Calu3 (cell line): ENCODE measurements at regions not wholly inside any gene's neighbourhood (a gene's known extent, or its start where the extent isn't known, plus 50 kb on each side); places are given as distances from the start of the nearest gene placed in this dataset.

ENCODE experiments used
- BruUV-seq: library from RNA; stranded (reverse); fragments of 400-500 nt; replicated peaks from 2 replicates; lab custom pipeline; 2021; lab: Mats Ljungman, UMichigan
- CTCF ChIA-PET: fragments of 300-600 bp; sonication (Branson Sonifier 250); formaldehyde crosslinking; loops from one replicate; lab custom pipeline; 2022; ENCODE audit warnings: antibody characterized with exemption; lab: Charles Lee
- DNase-seq: peaks from one replicate; pipeline ENCODE4 v3.0.0; 2022
- H3K27ac Mint-ChIP-seq: one replicate; pipeline ENCODE4 v1.8.0; 2022; ENCODE audit warnings: mixed read lengths; ENCODE audit not compliant: unreplicated experiment
- H3K27me3 Mint-ChIP-seq: one replicate; pipeline ENCODE4 v1.8.0; 2022; ENCODE audit warnings: mixed read lengths; ENCODE audit not compliant: unreplicated experiment
- H3K36me3 Mint-ChIP-seq: one replicate; pipeline ENCODE4 v1.8.0; 2022; ENCODE audit warnings: mild to moderate bottlenecking, moderate library complexity, mixed read lengths; ENCODE audit not compliant: insufficient read depth, unreplicated experiment
- H3K4me1 Mint-ChIP-seq: one replicate; pipeline ENCODE4 v1.8.0; 2022; ENCODE audit warnings: mild to moderate bottlenecking, low read depth, mixed read lengths; ENCODE audit not compliant: unreplicated experiment
- H3K4me3 Mint-ChIP-seq: one replicate; pipeline ENCODE4 v1.8.0; 2022; ENCODE audit warnings: mild to moderate bottlenecking, low read depth, moderate library complexity, mixed read lengths; ENCODE audit not compliant: unreplicated experiment
- H3K9me3 Mint-ChIP-seq: one replicate; pipeline ENCODE4 v1.8.0; 2022; ENCODE audit warnings: low read depth, mixed read lengths; ENCODE audit not compliant: unreplicated experiment
- intact Hi-C: fragments of 100-400 bp; cut with micrococcal nuclease; formaldehyde crosslinking; loops from one replicate; pipeline ENCODE4 v1.10.0; 2022; ENCODE audit not compliant: unreplicated experiment
- TF ChIP-seq, protein P1 (sequence below): fragments of 200-600 bp; IDR thresholded peaks from one replicate; pipeline ENCODE4 v1.8.0; 2022; ENCODE audit warnings: antibody characterized with exemption; ENCODE audit not compliant: unreplicated experiment

DNA sequence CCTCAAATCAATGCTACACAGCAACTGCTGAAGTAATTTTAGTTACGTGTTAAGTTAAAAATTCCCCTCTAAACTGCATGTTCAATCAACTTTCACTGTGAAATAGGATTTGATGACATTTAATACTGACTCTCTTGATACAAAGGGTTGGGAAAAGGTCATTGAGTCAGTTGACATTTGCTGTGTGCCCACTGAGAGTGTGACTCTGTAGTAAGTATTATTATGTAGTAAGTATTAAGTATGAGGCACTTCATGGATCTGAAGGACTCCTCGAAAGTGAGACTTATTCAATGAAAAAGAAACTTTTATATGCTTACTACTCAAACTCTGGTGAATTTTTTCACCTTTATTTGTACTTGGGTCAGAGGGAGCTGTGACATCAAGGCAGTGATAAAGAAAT is 83.1 kb upstream of the S1PR1 start:
- Mint-ChIP-seq H3K36me3 (no peaks in the 10 kb centered on the region), H3K27ac (no peak overlapping the region), H3K27me3 (no peaks in the 10 kb centered on the region), H3K4me1 (peaks cover 8% of the 10 kb centered on the region), H3K9me3 (no peaks in the 10 kb centered on the region), H3K4me3 (no peak overlapping the region)
- BruUV-seq, result no TSS peak
- TF ChIP-seq, protein P1, sequence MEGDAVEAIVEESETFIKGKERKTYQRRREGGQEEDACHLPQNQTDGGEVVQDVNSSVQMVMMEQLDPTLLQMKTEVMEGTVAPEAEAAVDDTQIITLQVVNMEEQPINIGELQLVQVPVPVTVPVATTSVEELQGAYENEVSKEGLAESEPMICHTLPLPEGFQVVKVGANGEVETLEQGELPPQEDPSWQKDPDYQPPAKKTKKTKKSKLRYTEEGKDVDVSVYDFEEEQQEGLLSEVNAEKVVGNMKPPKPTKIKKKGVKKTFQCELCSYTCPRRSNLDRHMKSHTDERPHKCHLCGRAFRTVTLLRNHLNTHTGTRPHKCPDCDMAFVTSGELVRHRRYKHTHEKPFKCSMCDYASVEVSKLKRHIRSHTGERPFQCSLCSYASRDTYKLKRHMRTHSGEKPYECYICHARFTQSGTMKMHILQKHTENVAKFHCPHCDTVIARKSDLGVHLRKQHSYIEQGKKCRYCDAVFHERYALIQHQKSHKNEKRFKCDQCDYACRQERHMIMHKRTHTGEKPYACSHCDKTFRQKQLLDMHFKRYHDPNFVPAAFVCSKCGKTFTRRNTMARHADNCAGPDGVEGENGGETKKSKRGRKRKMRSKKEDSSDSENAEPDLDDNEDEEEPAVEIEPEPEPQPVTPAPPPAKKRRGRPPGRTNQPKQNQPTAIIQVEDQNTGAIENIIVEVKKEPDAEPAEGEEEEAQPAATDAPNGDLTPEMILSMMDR, result no peak
- CTCF ChIA-PET, result no interaction called here
- intact Hi-C loops, result loop anchor here (10.0 kb wide), 1 partner anchor 59 kb away; no protein-coding TSS in a partner anchor
- DNase-seq, result no peak

GRCh38 chr1:101152633-101153032 is 84.2 kb upstream of the S1PR1 start:
- Mint-ChIP-seq H3K36me3 (no peaks in the 10 kb centered on the region), H3K4me3 (no peak overlapping the region), H3K27me3 (no peaks in the 10 kb centered on the region), H3K27ac (no peak overlapping the region), H3K9me3 (no peaks in the 10 kb centered on the region), H3K4me1 (peaks cover 8% of the 10 kb centered on the region)
- TF ChIP-seq, protein P1, result no peak
- DNase-seq, result no peak
- CTCF ChIA-PET, result no interaction called here
- BruUV-seq, result no TSS peak
- intact Hi-C loops, result loop anchor here (10.0 kb wide), 1 partner anchor 58 kb away; no protein-coding TSS in a partner anchor

- H3K36me3 Mint-ChIP-seq, result no peaks in the 10 kb centered on the region
- CTCF ChIA-PET, result no interaction called here
Measured at GRCh38 chr1:101151286-101151685, 85.5 kb upstream of the S1PR1 start.

DNA sequence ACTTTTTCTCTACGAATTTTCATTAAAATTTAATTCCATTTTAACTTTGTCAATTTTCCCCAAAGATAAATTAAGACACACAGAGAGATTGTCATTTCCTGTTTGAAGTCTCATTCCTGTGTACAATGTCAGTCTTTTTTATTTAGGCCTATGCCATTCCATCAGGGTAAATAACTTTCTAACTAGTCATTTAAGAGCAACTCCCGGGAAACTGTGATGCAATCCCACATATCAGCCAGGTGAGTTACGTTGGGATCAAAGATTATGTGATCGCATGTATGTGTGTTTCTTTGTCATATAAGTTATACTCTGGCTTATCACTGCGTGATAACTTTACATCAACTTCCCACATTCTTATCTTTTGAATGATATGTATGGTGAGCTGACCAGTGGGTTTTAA is 86.1 kb upstream of the S1PR1 start:
- Mint-ChIP-seq H3K9me3 (no peaks in the 10 kb centered on the region), H3K36me3 (no peaks in the 10 kb centered on the region), H3K27me3 (no peaks in the 10 kb centered on the region), H3K4me1 (peaks cover 8% of the 10 kb centered on the region), H3K27ac (no peak overlapping the region), H3K4me3 (no peak overlapping the region)
- no TSS peak for BruUV-seq
- DNase-seq, result no peak
- TF ChIP-seq, protein P1, result no peak
- intact Hi-C loops, result loop anchor here (10.0 kb wide), 1 partner anchor 56 kb away; no protein-coding TSS in a partner anchor
- CTCF ChIA-PET, result no interaction called here

More at GRCh38 chr1:101151286-101151685, 85.5 kb upstream of the S1PR1 start:
- no peak overlapping the region for H3K27ac Mint-ChIP-seq
- TF ChIP-seq, protein P1, result no peak
- H3K4me1 Mint-ChIP-seq, result peaks cover 8% of the 10 kb centered on the region
- no peaks in the 10 kb centered on the region for H3K27me3 Mint-ChIP-seq
- no peak overlapping the region for H3K4me3 Mint-ChIP-seq
- DNase-seq, result no peak
- no peaks in the 10 kb centered on the region for H3K9me3 Mint-ChIP-seq
- intact Hi-C loops, result loop anchor here (10.0 kb wide), 1 partner anchor 56 kb away; no protein-coding TSS in a partner anchor
- no TSS peak for BruUV-seq
